ENCODE measurements at regions not wholly inside any gene's neighbourhood (a gene's known extent, or its start where the extent isn't known, plus 50 kb on each side); places are given as distances from the start of the nearest gene placed in this dataset.

DNA sequence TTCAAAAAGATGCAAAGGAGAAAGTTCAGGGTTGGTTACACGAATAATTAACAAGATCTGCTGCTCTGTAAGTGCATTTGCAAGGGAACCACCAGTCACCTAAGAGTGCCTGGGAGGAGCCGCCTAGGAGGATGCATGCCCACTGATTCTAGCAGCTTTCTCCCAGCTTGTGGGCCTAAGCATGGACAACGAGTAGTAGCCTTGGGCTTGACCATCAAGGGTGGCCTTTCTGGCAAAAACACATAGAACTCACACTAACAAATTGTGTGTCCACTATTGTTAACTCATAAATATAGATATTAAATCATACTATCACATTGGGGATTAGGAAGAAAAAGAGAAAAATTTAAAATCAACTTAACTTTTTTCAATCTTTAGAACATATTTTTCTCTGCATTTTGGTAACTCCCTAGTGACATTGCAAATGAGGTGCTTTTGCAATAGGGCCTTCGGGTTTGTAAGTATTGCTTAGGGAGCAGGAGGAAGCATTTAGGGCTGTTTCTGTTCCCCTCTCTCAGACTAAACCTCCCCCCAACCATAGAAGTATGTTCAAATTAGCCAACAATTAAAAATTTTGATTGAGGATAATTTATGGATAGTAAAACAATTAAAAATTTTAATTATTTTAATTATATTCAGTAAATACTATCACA, 57.3 kb upstream of the CEP295 start (continued):
- TF ChIP-seq, protein P1, sequence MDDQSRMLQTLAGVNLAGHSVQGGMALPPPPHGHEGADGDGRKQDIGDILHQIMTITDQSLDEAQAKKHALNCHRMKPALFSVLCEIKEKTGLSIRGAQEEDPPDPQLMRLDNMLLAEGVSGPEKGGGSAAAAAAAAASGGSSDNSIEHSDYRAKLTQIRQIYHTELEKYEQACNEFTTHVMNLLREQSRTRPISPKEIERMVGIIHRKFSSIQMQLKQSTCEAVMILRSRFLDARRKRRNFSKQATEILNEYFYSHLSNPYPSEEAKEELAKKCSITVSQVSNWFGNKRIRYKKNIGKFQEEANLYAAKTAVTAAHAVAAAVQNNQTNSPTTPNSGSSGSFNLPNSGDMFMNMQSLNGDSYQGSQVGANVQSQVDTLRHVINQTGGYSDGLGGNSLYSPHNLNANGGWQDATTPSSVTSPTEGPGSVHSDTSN (IDR thresholded peaks at IDR 0.05; ENCODE audit: insufficient replicate concordance, low read depth, low read length), result no peak
- TF ChIP-seq SIN3A (IDR thresholded peaks at IDR 0.05; ENCODE audit: low read depth, low read length), result no peak
- no peak for TF ChIP-seq EED (IDR thresholded peaks at IDR 0.05; ENCODE audit: low read depth)
- no peak for TF ChIP-seq BMI1 (IDR thresholded peaks at IDR 0.05; ENCODE audit: borderline replicate concordance)
- no peak for TF ChIP-seq NRF1 (conservative IDR thresholded peaks at IDR 0.05; ENCODE audit: low read depth, low read length)
- no peak for TF ChIP-seq TAF1 (IDR thresholded peaks at IDR 0.05; ENCODE audit: borderline replicate concordance, low read depth, low read length)

DNA sequence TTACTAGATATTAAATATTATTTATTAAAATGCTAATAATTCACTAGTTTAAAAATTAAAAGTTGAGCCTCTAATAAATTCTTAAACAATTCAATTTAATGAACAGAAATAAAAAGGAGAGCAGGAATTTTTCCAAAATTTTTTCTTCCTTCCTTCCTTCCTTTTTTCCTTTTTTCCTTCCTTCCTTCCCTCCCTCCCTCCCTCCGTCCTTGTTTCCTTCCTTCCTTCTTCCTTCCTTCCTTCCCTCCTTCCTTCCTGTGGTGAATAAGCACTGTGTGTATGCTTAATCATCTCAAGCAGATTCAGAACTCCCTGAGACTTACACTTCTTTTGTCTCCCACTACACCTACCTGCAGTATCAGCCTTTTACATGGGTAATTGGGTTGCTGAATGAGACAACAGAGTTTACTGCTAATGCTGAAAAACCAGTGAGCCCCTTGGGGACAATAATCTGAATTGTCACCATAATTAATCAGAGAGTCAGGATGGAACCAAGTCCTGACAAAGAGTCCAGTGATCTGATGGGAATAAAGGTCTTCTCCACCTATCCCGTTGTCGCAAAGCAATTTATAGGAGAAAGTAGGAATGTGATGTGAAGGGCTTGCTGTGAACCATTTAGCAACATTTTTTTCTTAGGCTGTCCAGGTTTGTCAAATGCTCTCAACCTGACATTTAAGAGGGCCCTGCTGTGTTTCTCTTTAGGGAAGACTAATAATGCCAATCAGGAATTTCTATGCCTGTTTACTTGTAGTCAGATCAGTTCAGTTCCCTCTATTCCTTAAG, 58.1 kb upstream of the CEP295 start:
- no peak for ATAC-seq
- Histone ChIP-seq H4K20me1 (ENCODE audit: control insufficient read depth, insufficient read depth) (no peaks in the 10 kb centered on the region), H3K27ac (ENCODE audit: control insufficient read depth, insufficient read depth) (no peak overlapping the region), H3K79me2 (ENCODE audit: control insufficient read depth, insufficient read depth, low read length) (no peaks in the 10 kb centered on the region), H3K9me3 (replicated peaks; ENCODE audit: control insufficient read depth, insufficient read depth, low read length) (no peaks in the 10 kb centered on the region), H3K9ac (ENCODE audit: control insufficient read depth, insufficient read depth, low read length) (no peak overlapping the region), H3K4me3 (no peak overlapping the region), H2AFZ (ENCODE audit: control insufficient read depth, low read depth, low read length) (no peak overlapping the region), H3K27me3 (replicated peaks in 1 of 2; ENCODE audit: control insufficient read depth in 2 of 2, insufficient read depth in 2 of 2, low read length in 1 of 2) (no peaks in the 10 kb centered on the region), H3K4me1 (ENCODE audit: control insufficient read depth, insufficient read depth, low read length) (no peaks in the 10 kb centered on the region), H3K4me2 (ENCODE audit: control insufficient read depth, insufficient read depth) (no peak overlapping the region), H3K36me3 (ENCODE audit: control insufficient read depth in 2 of 2, insufficient read depth in 2 of 2, low read length in 1 of 2) (no peaks in the 10 kb centered on the region)
- ChIA-PET CTCF (no interaction called here), RAD21 (ENCODE audit: unreplicated experiment) (no interaction called here), SMC1A (ENCODE audit: uncharacterized antibody, unreplicated experiment) (no interaction called here), POLR2A (no interaction called here)
- 100% methylated on average over 2 of the region's 3 CpGs for WGBS (ENCODE audit: insufficient coverage, insufficient replicate concordance, low lambda C conversion rate, missing lambda C conversion rate)
- BruUV-seq (replicated peaks), result no TSS peak
- DNase-seq (ENCODE audit: low read depth, low spot score), result no peak
- in situ Hi-C loops (cut with MboI) (no loop called here), intact Hi-C loops (cut with micrococcal nuclease; ENCODE audit: unreplicated experiment) (no loop called here)
- no peak for FAIRE-seq
- TF ChIP-seq, protein P2, sequence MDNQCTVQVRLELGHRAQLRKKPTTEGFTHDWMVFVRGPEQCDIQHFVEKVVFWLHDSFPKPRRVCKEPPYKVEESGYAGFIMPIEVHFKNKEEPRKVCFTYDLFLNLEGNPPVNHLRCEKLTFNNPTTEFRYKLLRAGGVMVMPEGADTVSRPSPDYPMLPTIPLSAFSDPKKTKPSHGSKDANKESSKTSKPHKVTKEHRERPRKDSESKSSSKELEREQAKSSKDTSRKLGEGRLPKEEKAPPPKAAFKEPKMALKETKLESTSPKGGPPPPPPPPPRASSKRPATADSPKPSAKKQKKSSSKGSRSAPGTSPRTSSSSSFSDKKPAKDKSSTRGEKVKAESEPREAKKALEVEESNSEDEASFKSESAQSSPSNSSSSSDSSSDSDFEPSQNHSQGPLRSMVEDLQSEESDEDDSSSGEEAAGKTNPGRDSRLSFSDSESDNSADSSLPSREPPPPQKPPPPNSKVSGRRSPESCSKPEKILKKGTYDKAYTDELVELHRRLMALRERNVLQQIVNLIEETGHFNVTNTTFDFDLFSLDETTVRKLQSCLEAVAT (IDR thresholded peaks at IDR 0.05), result no peak
- TF ChIP-seq YY1 (IDR thresholded peaks at IDR 0.05; ENCODE audit: low read depth, low read length) (no peak), CREB1 (IDR thresholded peaks at IDR 0.05; ENCODE audit: low read depth) (no peak), KLF5 (IDR thresholded peaks at IDR 0.05; ENCODE audit: partially characterized antibody) (no peak), JUND (IDR thresholded peaks at IDR 0.05; ENCODE audit: low read depth, low read length) (no peak), SMAD1 (IDR thresholded peaks at IDR 0.05; ENCODE audit: low read depth, partially characterized antibody) (no peak), JUNB (IDR thresholded peaks at IDR 0.05) (no peak), MTA2 (IDR thresholded peaks at IDR 0.05; ENCODE audit: low read depth) (no peak), CBX3 (IDR thresholded peaks at IDR 0.05; ENCODE audit: borderline replicate concordance, low read depth) (no peak), NFIC (IDR thresholded peaks at IDR 0.05; ENCODE audit: low read depth, low read length) (no peak), KAT2A (conservative IDR thresholded peaks at IDR 0.05; ENCODE audit: control insufficient read depth, low read depth, low read length) (no peak), SMARCA5 (IDR thresholded peaks at IDR 0.05) (no peak)
- TF ChIP-seq, protein P3, sequence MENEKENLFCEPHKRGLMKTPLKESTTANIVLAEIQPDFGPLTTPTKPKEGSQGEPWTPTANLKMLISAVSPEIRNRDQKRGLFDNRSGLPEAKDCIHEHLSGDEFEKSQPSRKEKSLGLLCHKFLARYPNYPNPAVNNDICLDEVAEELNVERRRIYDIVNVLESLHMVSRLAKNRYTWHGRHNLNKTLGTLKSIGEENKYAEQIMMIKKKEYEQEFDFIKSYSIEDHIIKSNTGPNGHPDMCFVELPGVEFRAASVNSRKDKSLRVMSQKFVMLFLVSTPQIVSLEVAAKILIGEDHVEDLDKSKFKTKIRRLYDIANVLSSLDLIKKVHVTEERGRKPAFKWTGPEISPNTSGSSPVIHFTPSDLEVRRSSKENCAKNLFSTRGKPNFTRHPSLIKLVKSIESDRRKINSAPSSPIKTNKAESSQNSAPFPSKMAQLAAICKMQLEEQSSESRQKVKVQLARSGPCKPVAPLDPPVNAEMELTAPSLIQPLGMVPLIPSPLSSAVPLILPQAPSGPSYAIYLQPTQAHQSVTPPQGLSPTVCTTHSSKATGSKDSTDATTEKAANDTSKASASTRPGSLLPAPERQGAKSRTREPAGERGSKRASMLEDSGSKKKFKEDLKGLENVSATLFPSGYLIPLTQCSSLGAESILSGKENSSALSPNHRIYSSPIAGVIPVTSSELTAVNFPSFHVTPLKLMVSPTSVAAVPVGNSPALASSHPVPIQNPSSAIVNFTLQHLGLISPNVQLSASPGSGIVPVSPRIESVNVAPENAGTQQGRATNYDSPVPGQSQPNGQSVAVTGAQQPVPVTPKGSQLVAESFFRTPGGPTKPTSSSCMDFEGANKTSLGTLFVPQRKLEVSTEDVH (IDR thresholded peaks at IDR 0.05; ENCODE audit: low read depth, partially characterized antibody), result no peak

Data from GM12878 (cell line).